ENCODE measurements at regions not wholly inside any gene's neighbourhood (a gene's known extent, or its start where the extent isn't known, plus 50 kb on each side); places are given as distances from the start of the nearest gene placed in this dataset.

DNA sequence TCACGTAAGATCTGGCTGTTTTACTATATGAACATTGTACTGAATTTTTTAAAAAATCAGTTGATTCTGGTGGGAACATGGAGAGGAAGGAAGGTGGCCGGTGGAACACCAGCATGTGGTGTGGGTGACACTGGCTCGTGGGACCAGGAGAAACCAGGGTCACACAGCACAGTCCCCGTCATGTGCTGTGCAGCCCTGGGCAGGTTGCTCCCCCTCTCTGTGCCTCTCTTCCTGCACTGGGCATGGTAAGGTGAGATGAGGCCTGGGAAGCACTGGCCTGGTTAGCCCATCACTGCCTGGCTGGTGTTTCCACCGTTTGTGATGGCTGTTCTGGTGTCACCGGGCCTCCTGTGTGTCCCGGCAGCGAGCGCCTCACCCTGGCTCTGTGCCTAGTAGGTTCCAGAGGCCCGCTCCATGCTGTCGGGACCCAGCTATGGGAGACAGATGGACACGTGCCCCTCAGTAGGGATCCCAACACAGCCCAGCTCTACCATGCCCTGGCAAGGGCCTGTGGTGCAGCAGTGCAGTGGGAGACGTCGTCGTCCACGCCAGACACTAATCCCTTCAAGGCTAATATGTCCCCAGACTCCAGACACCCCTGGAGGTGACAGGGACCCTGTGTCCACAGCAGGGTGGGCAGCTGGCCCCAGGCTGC, 88.2 kb upstream of the LINC01488 start:
- TF ChIP-seq, protein P1, sequence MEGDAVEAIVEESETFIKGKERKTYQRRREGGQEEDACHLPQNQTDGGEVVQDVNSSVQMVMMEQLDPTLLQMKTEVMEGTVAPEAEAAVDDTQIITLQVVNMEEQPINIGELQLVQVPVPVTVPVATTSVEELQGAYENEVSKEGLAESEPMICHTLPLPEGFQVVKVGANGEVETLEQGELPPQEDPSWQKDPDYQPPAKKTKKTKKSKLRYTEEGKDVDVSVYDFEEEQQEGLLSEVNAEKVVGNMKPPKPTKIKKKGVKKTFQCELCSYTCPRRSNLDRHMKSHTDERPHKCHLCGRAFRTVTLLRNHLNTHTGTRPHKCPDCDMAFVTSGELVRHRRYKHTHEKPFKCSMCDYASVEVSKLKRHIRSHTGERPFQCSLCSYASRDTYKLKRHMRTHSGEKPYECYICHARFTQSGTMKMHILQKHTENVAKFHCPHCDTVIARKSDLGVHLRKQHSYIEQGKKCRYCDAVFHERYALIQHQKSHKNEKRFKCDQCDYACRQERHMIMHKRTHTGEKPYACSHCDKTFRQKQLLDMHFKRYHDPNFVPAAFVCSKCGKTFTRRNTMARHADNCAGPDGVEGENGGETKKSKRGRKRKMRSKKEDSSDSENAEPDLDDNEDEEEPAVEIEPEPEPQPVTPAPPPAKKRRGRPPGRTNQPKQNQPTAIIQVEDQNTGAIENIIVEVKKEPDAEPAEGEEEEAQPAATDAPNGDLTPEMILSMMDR (IDR thresholded peaks at IDR 0.05; ENCODE audit: insufficient read depth, low read length, poor library complexity, severe bottlenecking) = no peak
- no peaks in the 10 kb centered on the region for H3K36me3 ChIP-seq (ENCODE audit: control insufficient read depth, insufficient read depth, low read length)

DNA sequence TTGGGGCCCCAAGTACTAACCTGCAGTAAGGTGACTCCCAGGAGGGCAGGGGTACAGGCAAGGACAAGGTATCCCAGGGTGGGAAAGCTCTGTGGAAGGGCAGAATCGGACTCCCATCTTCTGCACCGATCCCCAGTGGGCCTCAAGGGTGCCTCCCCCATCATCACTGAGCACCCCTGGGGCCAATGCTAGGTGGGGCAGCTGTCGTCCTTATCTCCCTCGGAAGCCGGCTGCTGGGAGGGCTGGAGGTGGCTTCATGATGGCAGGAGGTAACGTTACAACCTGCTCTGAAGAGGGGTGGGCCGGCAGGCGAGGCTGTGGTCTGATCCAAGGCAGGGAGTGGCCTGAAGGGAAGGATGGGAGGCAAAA, 87.6 kb upstream of the LINC01488 start:
- TF ChIP-seq, protein P1 (IDR thresholded peaks at IDR 0.05; ENCODE audit: insufficient read depth, low read length, poor library complexity, severe bottlenecking) = no peak
- Histone ChIP-seq H3K4me3 (ENCODE audit: low read depth, low read length) (no peak overlapping the region), H3K36me3 (ENCODE audit: control insufficient read depth, insufficient read depth, low read length) (no peaks in the 10 kb centered on the region), H3K27me3 (ENCODE audit: control insufficient read depth, insufficient read depth, low read length) (peaks cover 6% of the 10 kb centered on the region)
- no peak for DNase-seq (ENCODE audit: low read depth)

More for the DNA sequence above, 88.2 kb upstream of the LINC01488 start:
- no peak for DNase-seq (ENCODE audit: low read depth)
- no peak overlapping the region for H3K4me3 ChIP-seq (ENCODE audit: low read depth, low read length)
- peaks cover 6% of the 10 kb centered on the region for H3K27me3 ChIP-seq (ENCODE audit: control insufficient read depth, insufficient read depth, low read length)

DNA sequence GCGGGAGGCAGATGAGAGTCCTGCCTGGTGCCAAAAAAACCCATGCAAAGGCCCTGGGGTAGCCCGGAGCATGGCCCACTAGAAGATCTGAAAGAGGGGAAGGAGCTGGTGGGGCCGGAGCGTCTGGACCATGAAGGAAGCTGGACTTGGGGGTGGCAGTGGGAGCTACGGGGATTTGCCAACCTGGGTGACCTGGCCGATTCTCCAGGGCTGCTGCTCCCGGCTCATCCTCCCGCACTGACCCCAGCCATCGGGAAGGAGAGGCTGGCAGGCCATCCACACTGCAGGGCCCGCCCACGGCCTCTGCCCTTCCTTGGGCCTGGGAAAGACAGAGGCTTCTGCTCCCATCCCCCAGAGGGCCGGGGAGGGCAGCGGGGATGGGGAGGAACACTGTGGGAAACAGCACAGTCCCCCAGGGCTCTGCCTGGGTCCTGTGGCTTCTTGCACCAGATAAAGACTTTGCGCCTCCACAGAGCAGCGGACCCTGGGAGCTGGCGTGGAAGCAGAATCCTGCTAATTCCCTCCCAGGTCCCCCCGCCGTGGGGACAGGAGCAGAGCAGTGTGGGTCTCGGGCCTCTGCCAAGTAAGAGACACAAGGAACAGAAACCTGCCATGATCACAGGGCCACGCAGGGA, 87.1 kb upstream of the LINC01488 start:
- H3K36me3 ChIP-seq (ENCODE audit: control insufficient read depth, insufficient read depth, low read length) = no peaks in the 10 kb centered on the region
- no peak for DNase-seq (ENCODE audit: low read depth)
- peaks cover 6% of the 10 kb centered on the region for H3K27me3 ChIP-seq (ENCODE audit: control insufficient read depth, insufficient read depth, low read length)
- TF ChIP-seq, protein P1 (IDR thresholded peaks at IDR 0.05; ENCODE audit: insufficient read depth, low read length, poor library complexity, severe bottlenecking) = no peak
- H3K4me3 ChIP-seq (ENCODE audit: low read depth, low read length) = no peak overlapping the region

DNA sequence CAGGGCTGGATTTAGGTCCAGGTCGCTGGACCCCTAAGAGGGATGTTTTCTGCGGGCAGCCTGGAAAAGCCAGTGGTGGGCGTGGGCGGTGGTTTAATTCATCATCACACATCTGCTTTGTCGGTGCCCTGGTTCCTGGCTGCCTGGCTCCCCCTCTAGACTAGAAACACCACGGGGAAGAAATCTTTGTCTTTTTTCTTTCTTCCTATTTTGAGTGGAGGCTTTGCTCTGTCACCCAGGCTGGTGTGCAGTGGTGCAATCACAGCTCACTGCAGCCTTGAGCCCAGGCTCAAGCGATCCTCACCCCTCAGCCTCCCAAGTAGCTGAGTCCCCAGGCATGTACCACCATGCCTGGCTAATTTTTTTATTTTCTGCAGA, 86.6 kb upstream of the LINC01488 start:
- peaks cover 6% of the 10 kb centered on the region for H3K27me3 ChIP-seq (ENCODE audit: control insufficient read depth, insufficient read depth, low read length)
- TF ChIP-seq, protein P1 (IDR thresholded peaks at IDR 0.05; ENCODE audit: insufficient read depth, low read length, poor library complexity, severe bottlenecking) = no peak
- no peak overlapping the region for H3K4me3 ChIP-seq (ENCODE audit: low read depth, low read length)
- DNase-seq (ENCODE audit: low read depth) = no peak
- H3K36me3 ChIP-seq (ENCODE audit: control insufficient read depth, insufficient read depth, low read length) = no peaks in the 10 kb centered on the region

DNA sequence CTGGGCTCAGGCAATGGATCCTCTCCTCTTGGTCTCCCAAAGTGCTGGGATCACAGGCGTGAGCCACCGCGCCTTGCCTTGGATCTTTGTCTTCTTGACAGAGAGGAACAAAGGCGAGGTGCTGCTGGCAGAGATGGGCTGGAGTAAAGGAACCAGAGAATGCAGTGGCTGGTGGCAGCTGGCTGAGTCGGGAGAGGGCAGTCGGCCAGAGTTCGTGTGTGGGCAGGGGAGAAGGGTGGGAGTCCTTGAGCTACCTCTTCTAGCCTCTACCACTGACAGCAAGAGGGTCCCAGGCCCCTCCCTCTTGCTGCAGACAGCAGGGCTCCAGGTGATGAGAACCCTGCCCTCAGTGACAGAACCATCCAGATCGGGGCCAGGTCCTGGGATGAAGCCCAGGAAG, 86.2 kb upstream of the LINC01488 start:
- Histone ChIP-seq H3K36me3 (ENCODE audit: control insufficient read depth, insufficient read depth, low read length) (no peaks in the 10 kb centered on the region), H3K4me3 (ENCODE audit: low read depth, low read length) (no peak overlapping the region), H3K27me3 (ENCODE audit: control insufficient read depth, insufficient read depth, low read length) (peaks cover 6% of the 10 kb centered on the region)
- DNase-seq (ENCODE audit: low read depth) = no peak
- TF ChIP-seq, protein P1 (IDR thresholded peaks at IDR 0.05; ENCODE audit: insufficient read depth, low read length, poor library complexity, severe bottlenecking) = no peak

Measured in kidney epithelial cell (primary cell).